PC-3 (cell line): ENCODE measurements at regions not wholly inside any gene's neighbourhood (a gene's known extent, or its start where the extent isn't known, plus 50 kb on each side); places are given as distances from the start of the nearest gene placed in this dataset.

Source experiments
- ATAC-seq: fragments of 200-7000 bp; cut with Tn5 transposase; 2 replicates; pipeline ENCODE4 v1.9.1; 2020; ENCODE audit warnings: mild to moderate bottlenecking, moderate library complexity
- BruUV-seq: library from RNA; stranded (reverse); fragments of 400-500 nt; replicated peaks from 2 replicates; lab custom pipeline; 2021; lab: Mats Ljungman, UMichigan
- CTCF ChIA-PET: fragments of 300-600 bp; sonication (Branson Sonifier 250); formaldehyde crosslinking; loops from one replicate; lab custom pipeline; 2022; ENCODE audit warnings: antibody characterized with exemption; lab: Charles Lee
- POLR2A ChIA-PET: fragments of 300-600 bp; sonication (Branson Sonifier 250); formaldehyde crosslinking; loops from one replicate; lab custom pipeline; 2022; ENCODE audit warnings: antibody characterized with exemption; ENCODE audit not compliant: unreplicated experiment; lab: Charles Lee
- DNase-seq: peaks from one replicate; pipeline ENCODE4 v3.0.0-alpha.2; 2015
- H2AFZ ChIP-seq: fragments of 300-600 bp; sonication (generic); 2 replicates; pipeline ENCODE4 v1.6.0; 2016; ENCODE audit warnings: antibody characterized with exemption, low read length
- H3F3A ChIP-seq: fragments of 300-600 bp; sonication (generic); one replicate; pipeline ENCODE4 v1.6.0; 2017; ENCODE audit warnings: antibody characterized with exemption, low read length, control low read depth, mild to moderate bottlenecking; ENCODE audit not compliant: unreplicated experiment
- H3K27ac ChIP-seq: fragments of 300-600 bp; sonication (generic); 2 replicates; pipeline ENCODE4 v1.5.1; 2016; ENCODE audit warnings: mild to moderate bottlenecking, low read length
- H3K27me3 ChIP-seq: fragments of 300-600 bp; sonication (generic); 2 replicates; pipeline ENCODE4 v1.6.1; 2016; ENCODE audit warnings: low read length, mixed read lengths
- H3K36me3 ChIP-seq: fragments of 300-600 bp; sonication (generic); 2 replicates; pipeline ENCODE4 v1.6.1; 2016; ENCODE audit warnings: low read depth, mixed run types, low read length, mixed read lengths
- H3K4me1 ChIP-seq: fragments of 300-600 bp; sonication (generic); 2 replicates; pipeline ENCODE4 v1.5.1; 2016; ENCODE audit warnings: low read length; ENCODE audit not compliant: insufficient read depth
- H3K4me2 ChIP-seq: fragments of 300-600 bp; sonication (generic); 2 replicates; pipeline ENCODE4 v1.6.0; 2016; ENCODE audit warnings: low read length
- H3K4me3 ChIP-seq: fragments of 300-600 bp; sonication (generic); 2 replicates; pipeline ENCODE4 v1.5.1; 2016; ENCODE audit warnings: mild to moderate bottlenecking, low read length, mixed read lengths
- H3K79me2 ChIP-seq: fragments of 300-600 bp; sonication (generic); 2 replicates; pipeline ENCODE4 v1.6.1; 2017; ENCODE audit warnings: low read length, mixed read lengths
- H3K9ac ChIP-seq: fragments of 300-600 bp; sonication (generic); 2 replicates; pipeline ENCODE4 v1.6.0; 2016; ENCODE audit warnings: mild to moderate bottlenecking, low read length
- H3K9me2 ChIP-seq: fragments of 300-600 bp; sonication (generic); replicated peaks from 2 replicates; pipeline ENCODE4 v1.6.1; 2016; ENCODE audit warnings: mixed run types, low read length, mixed read lengths
- H3K9me3 ChIP-seq: fragments of 300-600 bp; sonication (generic); 2 replicates; pipeline ENCODE4 v1.6.1; 2016; ENCODE audit warnings: low read length, mixed read lengths
- H4K20me1 ChIP-seq: fragments of 300-600 bp; sonication (generic); 2 replicates; pipeline ENCODE4 v1.6.1; 2016; ENCODE audit warnings: low read length, mixed read lengths
- EZH2 ChIP-seq: fragments of 300-600 bp; sonication (generic); IDR thresholded peaks from one replicate; pipeline ENCODE4 v1.6.1; 2017; ENCODE audit warnings: antibody characterized with exemption, mild to moderate bottlenecking, low read length; ENCODE audit not compliant: unreplicated experiment
- EZH2phosphoT487 ChIP-seq: fragments of 300-600 bp; sonication (generic); IDR thresholded peaks from 2 replicates; pipeline ENCODE4 v1.6.1; 2018; ENCODE audit warnings: mild to moderate bottlenecking, antibody characterized with exemption, low read length, borderline replicate concordance
- intact Hi-C: fragments of 100-400 bp; cut with micrococcal nuclease; formaldehyde crosslinking; loops from 2 replicates; pipeline ENCODE4 v1.9.0; 2023
- TF ChIP-seq, protein P1 (sequence below): fragments of 300-600 bp; sonication (generic); conservative IDR thresholded peaks from 2 replicates; pipeline ENCODE4 v1.5.1; 2017; ENCODE audit warnings: antibody characterized with exemption, low read depth, mild to moderate bottlenecking, low read length

DNA sequence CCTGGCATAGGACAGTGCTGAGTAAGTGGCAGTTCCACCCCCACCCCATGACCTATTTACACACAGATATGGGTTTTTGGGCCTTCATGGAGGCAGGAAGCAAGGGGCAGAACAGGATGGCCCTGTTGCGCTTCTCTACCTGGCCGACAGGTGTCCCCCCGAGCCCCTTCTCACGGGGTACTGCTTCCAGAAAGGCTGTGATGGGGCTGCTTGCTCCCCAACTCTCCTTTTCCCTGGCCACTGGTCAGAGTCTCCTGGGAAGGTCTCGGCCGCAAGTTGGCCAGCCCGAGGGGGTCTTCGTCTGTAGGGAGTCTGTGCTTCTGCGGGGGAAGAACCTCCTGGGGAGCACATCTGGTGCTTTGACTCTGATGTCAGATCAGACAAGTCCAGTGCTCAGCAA lies 139.8 kb upstream of the TNS3 start:
- TF ChIP-seq EZH2phosphoT487, result no peak
- no peak for TF ChIP-seq EZH2
- TF ChIP-seq, protein P1, sequence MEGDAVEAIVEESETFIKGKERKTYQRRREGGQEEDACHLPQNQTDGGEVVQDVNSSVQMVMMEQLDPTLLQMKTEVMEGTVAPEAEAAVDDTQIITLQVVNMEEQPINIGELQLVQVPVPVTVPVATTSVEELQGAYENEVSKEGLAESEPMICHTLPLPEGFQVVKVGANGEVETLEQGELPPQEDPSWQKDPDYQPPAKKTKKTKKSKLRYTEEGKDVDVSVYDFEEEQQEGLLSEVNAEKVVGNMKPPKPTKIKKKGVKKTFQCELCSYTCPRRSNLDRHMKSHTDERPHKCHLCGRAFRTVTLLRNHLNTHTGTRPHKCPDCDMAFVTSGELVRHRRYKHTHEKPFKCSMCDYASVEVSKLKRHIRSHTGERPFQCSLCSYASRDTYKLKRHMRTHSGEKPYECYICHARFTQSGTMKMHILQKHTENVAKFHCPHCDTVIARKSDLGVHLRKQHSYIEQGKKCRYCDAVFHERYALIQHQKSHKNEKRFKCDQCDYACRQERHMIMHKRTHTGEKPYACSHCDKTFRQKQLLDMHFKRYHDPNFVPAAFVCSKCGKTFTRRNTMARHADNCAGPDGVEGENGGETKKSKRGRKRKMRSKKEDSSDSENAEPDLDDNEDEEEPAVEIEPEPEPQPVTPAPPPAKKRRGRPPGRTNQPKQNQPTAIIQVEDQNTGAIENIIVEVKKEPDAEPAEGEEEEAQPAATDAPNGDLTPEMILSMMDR, result peak; percentile 24; the same call in 1 of the 2 replicates
- Histone ChIP-seq H3K9me3 (no peaks in the 10 kb centered on the region), H3K4me2 (no peak overlapping the region), H3K36me3 (no peaks in the 10 kb centered on the region), H3K9ac (no peak overlapping the region), H3K27me3 (no peaks in the 10 kb centered on the region), H3K27ac (no peak overlapping the region), H3K4me1 (peaks cover 21% of the 10 kb centered on the region), H3K79me2 (no peaks in the 10 kb centered on the region), H3F3A (no peaks in the 10 kb centered on the region), H3K4me3 (no peak overlapping the region), H2AFZ (no peak overlapping the region), H4K20me1 (no peaks in the 10 kb centered on the region), H3K9me2 (no peaks in the 10 kb centered on the region)
- CTCF ChIA-PET, result no interaction called here
- intact Hi-C loops, result no loop called here
- DNase-seq (no peak), ATAC-seq (no peak)
- no TSS peak for BruUV-seq
- POLR2A ChIA-PET, result no interaction called here

DNA sequence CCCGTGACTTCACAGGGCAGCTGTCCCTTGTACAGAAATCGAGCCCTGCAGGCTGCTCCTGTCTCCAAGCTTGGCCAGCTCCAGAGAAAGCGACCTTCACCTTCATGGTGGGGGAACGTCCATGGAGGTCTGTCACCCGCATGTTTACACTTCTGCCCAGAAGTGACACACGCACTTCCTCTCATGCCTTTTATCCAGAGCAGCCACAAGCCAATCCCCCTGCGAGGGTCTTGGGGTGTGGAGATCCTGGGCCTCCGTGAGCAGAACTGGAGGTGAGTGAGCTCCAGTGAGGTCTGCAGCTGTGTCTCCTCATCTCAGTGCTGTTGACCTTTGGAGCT lies 139.0 kb upstream of the TNS3 start:
- TF ChIP-seq EZH2 (no peak), EZH2phosphoT487 (no peak)
- TF ChIP-seq, protein P1, result no peak
- H3K27me3 ChIP-seq, result no peaks in the 10 kb centered on the region
- no peak overlapping the region for H2AFZ ChIP-seq
- no peak overlapping the region for H3K4me3 ChIP-seq
- ATAC-seq (no peak), DNase-seq (no peak)
- H3F3A ChIP-seq, result no peaks in the 10 kb centered on the region
- H3K9me3 ChIP-seq, result no peaks in the 10 kb centered on the region
- H3K36me3 ChIP-seq, result no peaks in the 10 kb centered on the region
- H3K4me2 ChIP-seq, result no peak overlapping the region
- no peaks in the 10 kb centered on the region for H3K9me2 ChIP-seq
- H3K9ac ChIP-seq, result no peak overlapping the region
- BruUV-seq, result no TSS peak
- H3K4me1 ChIP-seq, result peaks cover 19% of the 10 kb centered on the region
- no peaks in the 10 kb centered on the region for H3K79me2 ChIP-seq
- H3K27ac ChIP-seq, result no peak overlapping the region
- ChIA-PET POLR2A (interaction anchor here (0.7 kb wide), 1 partner anchor 85 kb away, joined by 3 read pairs; no protein-coding TSS in a partner anchor), CTCF (no interaction called here)
- intact Hi-C loops, result no loop called here
- H4K20me1 ChIP-seq, result no peaks in the 10 kb centered on the region

DNA sequence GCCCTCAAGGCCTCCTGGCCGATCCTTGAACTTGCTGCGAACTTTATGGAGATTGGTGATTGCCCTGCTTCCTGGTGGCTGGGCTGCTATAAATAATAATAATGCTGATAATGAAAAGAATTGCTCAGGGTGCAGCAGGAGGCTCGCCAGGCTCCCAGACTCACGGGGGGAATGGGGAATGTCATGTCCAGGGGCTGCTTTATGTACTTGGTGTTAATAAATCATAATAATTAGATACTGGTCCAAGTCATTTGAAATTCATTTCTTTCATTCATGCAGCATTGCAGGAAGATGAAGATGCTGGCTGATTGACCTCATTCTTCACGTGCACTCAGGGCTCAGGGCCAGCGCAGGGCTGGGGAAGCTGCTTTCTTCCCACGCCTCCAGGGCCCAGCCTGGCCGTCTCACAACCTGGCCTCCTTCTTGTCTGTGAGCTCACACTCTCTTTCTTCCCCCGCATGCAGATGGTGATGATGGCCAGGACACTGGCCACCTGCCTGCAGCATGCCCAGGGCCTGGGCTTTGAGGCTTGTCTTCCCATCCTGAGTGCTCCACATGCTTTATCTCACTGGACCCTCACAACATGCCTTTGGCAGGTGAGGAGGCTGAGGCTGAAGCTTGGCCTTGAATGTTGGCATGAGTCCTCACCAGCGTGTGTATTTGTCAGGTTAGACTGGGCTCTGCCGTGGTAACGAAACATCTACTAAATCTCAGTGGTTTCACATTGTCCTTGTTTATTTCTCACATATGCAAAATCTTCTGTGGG lies 138.4 kb upstream of the TNS3 start:
- DNase-seq (no peak), ATAC-seq (no peak)
- no peaks in the 10 kb centered on the region for H3K36me3 ChIP-seq
- H3K4me2 ChIP-seq, result no peak overlapping the region
- H2AFZ ChIP-seq, result no peak overlapping the region
- no peaks in the 10 kb centered on the region for H3K9me2 ChIP-seq
- POLR2A ChIA-PET, result interaction anchor here (0.7 kb wide), 1 partner anchor 85 kb away, joined by 3 read pairs; no protein-coding TSS in a partner anchor
- no peak overlapping the region for H3K4me3 ChIP-seq
- no TSS peak for BruUV-seq
- H4K20me1 ChIP-seq, result no peaks in the 10 kb centered on the region
- H3K4me1 ChIP-seq, result peaks cover 13% of the 10 kb centered on the region
- CTCF ChIA-PET, result no interaction called here
- H3K79me2 ChIP-seq, result no peaks in the 10 kb centered on the region
- no peaks in the 10 kb centered on the region for H3K27me3 ChIP-seq
- no peaks in the 10 kb centered on the region for H3F3A ChIP-seq
- intact Hi-C loops, result no loop called here
- TF ChIP-seq, protein P1, result no peak
- TF ChIP-seq EZH2phosphoT487 (no peak), EZH2 (no peak)
- H3K9ac ChIP-seq, result no peak overlapping the region
- H3K27ac ChIP-seq, result no peak overlapping the region
- no peaks in the 10 kb centered on the region for H3K9me3 ChIP-seq
